Left hindlimb (tissue), 1 donor: ENCODE measurements at regions not wholly inside any gene's neighbourhood (a gene's known extent, or its start where the extent isn't known, plus 50 kb on each side); places are given as distances from the start of the nearest gene placed in this dataset.
A peak's percentile ranks its signal among the peaks of the same experiment; 100 is the strongest.

Source experiments
- DNase-seq: peaks from one replicate; pipeline ENCODE4 v3.0.0-alpha.2; 2018

DNA sequence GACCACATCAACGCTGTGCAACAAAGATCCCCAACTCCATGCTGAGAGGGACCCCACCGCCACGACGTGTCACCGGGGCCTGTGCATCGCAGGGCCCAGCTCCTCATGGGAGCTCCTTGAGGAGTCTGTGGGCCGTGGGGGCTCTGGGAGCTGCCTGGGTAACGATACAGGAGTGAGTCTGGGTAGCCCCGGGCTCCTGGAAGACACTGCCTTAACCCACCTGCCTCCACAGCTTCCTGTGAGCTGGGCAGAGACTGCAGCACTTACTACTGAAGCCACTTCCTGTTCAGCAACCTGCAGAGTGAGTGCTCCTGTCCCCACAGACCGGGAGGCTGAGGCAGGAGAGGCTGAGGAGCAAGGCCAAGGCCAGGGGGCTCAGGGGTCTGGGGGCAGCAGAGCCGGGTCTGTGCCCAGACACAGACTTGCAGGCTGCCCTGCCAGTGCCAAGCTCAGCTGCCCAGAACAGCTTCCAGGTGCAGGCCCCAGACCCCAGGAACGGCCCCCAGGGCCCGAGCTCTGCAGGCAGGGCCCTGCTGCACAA is 226.7 kb downstream of the BRD1 start:
- no peak for DNase-seq

DNA sequence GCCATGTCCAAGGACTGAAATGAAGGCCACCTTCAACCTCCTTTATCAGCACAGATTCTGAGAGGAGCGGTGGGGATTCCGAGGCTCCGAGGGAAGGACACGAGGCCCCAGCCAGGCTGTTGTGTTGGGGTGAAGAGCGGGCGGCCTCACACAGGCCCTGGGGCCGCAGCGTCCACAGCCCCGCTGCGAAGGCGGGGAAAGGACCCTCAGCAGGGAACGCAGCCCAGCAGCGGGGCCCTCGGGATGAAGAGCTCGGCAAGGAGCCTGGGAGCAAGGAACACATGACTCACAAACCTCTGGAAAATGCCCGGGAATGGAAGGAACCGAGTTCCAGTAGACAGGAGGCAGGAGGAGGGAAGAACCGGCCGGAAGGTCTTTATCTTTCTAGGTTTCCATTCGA is 227.2 kb downstream of the BRD1 start:
- DNase-seq = peak; percentile 31

DNA sequence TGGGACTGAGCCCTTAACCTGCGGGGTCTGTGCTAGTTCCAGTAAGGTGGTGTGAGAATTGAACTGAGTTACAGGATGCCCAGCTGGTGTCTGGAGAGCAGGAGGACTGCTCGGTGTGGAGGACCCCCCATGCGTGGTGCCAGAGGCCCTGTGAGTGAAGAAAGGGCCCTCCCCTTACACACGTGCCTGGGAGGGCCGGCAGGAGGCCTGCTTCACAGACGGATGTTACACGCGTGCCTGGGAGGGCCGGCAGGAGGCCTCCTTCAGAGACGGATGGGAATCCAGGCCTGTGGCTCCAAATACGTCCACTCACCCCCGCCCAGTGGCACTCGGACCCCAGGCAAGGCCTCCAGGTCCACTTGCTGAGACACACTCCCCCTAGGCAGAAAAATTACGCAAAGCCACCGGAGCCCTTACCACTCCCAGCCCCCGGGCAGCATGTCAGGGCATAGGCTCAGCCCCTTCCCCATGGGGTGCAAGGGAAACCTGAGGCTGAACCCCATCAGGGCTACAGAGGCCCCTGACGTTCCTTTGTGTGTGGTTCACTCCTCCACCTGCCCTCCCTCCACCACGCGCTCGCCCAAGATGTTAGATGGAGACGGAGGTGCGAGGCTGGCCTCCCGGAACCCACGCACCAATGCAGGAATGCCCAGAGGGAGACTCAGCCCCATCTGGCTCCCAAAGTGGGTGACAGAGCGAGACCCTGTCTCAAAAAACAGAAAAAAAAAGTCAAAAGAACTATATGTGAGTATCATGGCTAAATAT is 227.8 kb downstream of the BRD1 start:
- DNase-seq = peak; percentile 6

GRCh38 chr22:49599039-49599438 is 228.6 kb downstream of the BRD1 start:
- peak; percentile 12 for DNase-seq

DNA sequence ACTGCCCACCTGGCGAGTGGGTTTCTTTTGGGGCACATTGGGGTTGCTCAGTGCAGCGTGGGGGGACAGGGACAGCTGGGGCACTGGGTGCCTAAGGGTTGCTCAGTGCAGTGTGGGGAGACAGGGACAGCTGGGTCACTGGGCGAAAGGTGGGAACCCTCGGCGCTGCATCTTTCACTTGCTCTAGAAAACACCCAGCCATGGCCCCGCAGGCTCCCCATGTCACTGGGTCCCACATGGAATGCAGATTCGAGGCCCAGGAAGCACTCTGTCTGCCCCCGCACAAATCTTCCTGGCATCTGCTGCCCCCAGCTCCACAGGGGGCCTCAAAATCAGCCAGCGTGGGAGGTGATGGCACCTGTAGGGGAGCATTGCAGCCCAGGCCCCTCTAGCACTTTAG is 229.3 kb downstream of the BRD1 start:
- peak; percentile 10 for DNase-seq

DNA sequence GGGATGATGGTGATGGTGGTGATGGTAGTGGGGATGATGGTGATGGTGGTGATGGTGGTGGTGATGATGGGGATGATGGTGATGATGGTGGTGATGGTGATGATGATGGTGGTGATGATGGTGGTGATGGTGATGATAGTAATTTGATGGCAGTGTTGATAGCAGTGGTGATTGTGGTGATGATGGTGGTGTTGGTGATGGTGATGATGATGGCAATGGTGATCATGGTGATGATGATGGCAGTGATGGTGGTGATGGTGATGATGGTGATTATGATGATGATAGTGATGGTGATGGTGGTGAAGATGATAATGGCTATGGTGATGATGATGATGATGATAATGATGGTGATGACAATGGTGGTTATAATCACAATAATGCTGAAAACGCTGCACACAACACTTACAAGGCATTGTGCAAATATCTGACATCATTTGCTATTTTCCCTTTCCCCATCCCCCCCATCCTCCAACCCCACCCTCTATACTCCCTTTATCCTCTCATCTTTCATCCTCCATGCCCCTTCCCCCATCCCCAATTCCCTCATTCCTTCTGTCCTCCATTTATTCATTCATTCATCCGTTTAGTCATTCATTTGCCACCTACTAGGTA is 230.1 kb downstream of the BRD1 start:
- no peak for DNase-seq

DNA sequence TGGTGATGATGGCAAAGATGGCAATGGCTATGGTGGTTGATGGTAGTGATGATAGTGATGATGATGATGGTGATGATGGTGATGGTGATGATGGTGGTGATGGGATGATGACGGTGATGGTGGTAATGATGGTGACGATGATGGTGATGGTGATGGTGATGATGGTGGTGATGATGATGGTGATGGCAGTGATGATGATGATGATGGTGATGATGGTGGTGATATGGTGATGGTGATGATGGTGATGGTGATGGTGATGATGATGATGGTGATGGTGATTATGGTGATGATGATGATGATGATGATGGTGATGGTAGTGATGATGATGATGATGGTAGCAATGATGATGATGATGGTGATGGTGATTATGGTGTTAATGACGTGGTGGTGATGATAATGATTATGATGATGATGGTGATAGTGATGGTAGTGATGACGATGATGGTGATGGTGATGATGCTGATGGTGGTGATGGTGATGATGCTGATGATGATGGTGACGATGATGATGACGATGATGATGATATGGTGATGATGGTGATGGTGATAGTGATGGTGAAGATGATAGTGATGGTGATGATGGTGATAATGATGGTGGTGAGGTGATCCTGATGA is 232.1 kb downstream of the BRD1 start:
- no peak for DNase-seq

DNA sequence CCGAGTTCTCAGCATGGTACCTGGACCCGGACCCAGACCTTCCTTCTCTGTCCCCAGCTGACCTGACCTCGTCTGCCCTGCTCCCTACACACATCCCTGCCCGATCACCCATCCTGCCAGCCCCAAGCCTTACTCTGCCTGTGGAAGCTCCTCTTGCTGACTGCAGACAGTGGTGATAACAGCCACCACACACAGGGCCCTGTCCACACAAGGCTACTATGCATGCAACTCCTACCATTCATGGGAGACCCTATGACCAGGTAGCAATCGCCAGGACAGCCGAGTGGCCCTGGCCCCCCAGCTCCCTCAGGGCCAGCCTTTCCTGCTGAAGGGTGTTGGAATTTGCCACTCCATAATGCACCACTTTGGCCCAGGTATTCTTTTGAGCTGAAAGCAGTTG is 233.6 kb downstream of the BRD1 start:
- DNase-seq = no peak

- DNase-seq = no peak
These were observed 234.2 kb downstream of the BRD1 start for GRCh38 chr22:49593509-49593908.

DNA sequence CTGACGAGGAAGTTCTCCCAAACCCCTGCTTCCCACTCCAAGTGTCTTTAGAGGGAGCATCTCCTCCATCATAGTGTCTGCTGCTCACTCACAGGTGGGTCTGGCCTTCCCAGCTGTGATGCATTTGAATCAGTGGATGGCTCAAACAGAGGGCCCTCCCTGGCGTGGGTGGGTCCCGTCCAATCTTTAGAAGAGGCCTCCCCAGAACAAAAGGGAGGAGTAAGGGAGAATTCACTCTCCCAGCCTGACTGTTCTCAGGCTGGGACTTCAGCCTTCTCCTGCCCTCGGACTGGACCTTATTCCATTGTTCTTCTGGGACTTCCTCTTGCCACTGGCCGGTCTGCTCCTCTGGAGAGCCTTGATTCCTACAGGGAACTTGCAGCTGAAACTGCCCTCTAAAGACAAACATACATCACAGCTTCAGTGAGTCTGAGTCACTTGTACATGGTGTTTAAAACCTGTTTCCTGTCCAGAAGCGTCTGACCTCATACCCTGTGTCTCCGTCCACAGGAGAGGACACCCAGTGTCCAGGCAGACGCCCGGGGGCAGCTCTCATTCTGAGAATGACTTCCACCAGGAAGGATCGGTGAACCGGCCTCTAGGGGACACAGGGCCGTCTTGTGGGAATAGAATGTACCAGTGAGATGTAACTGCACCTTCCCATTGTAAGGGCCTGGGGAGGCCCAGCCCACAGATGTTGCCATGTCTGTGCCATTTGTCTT is 234.7 kb downstream of the BRD1 start:
- DNase-seq = no peak

- DNase-seq = no peak
These were observed 236.7 kb downstream of the BRD1 start for GRCh38 chr22:49590851-49591445.

GRCh38 chr22:49590381-49590780 is 237.3 kb downstream of the BRD1 start:
- DNase-seq = no peak

- no peak for DNase-seq
These were observed 237.9 kb downstream of the BRD1 start for GRCh38 chr22:49589811-49590210.

DNA sequence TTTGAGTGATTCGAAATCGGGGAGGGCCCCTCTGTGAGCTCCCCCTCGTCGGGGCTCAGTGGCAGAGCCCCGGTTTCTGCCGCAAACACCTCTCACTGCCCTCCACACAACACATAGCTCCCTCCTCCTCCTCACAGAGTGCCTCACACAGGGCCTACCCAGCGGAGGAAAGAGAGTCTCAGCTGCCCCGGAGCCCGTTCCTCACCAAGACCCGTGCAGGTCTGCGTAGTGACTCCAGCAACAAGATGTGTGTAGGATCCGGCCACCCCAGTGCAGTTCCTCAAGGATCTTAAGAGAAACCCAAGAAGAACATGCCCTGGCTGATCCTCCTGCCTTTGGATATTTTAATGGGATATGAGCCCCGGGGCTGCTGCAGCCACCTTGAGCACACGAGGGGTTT is 238.4 kb downstream of the BRD1 start:
- DNase-seq = no peak

DNA sequence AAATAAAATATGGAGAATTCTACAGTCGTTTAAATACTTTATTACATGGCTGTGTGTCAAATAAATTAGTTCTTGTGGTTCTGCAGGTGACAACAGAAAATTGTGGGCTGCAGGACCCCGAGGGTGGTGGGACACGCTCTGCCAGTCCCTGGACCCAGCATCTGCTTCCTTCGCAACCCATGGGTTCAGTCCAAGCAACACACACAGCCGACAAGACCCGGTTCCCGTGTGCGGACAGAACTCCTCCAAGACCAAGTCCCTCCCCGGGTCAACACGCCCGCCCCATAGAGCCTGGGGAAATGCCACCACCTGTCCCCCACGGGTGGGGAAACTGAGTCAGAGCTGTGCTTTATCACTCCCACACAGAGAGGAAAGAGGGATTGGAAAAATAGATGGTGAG is 238.9 kb downstream of the BRD1 start:
- DNase-seq = no peak

DNA sequence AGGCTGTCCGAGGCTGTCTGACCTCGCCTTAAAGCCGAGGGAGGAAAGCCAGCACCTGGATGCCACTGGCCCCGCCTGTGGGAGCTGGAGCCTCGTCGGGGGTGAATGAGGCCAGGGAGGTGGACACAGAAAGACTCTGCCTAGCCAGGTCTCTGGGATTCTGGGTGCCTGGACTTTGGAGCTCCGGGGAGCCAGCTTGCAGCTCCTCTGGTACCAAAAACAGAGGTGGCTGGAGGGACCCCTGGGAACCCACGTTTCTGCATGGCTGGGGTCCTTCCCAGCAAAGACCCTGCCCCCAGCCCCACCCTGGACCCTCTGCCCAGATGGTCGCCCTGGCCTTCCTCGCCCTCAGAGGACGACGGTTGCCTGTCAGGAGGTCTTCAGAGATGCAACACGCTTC is 239.7 kb downstream of the BRD1 start:
- DNase-seq = peak; percentile 9

DNA sequence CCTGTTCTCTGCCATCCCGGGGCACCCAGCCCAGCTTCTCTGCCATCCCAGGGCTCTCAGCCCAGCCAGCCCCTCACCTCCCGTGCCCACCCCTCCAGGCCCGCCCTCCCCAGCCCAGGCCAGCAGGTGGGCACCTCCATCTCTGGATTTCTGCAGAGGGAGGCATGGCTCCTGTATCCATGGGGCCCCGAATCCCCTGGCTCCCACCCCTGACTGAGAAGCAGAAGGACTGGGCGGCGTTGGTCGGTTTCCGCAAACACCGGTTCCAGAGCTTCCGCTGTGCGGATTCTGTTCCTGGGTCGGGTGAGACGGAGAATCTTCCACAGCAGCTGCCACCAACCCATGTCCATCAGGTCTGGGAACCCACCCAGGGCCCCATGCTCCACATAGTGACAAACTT is 240.3 kb downstream of the BRD1 start:
- no peak for DNase-seq

DNA sequence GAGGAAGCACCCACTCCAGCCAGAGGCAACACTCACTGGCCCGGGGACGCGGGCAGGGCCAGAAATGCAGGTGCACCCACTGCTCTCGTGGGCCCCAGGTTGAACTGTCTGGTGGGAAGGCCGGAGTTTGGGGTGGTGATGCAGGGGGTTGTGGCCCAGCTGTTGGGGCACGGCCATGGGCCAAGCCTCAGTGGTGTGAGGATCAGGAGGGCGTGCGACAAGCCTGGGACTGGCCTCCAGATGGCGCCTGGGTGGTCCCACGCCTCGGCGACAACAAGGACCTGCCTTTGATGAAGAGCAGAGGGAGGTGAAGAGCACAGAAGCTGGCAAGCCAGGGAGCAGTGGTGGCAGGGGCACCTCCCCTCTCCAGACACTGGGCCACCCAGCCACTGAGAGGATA is 240.8 kb downstream of the BRD1 start:
- peak; percentile 16 for DNase-seq

DNA sequence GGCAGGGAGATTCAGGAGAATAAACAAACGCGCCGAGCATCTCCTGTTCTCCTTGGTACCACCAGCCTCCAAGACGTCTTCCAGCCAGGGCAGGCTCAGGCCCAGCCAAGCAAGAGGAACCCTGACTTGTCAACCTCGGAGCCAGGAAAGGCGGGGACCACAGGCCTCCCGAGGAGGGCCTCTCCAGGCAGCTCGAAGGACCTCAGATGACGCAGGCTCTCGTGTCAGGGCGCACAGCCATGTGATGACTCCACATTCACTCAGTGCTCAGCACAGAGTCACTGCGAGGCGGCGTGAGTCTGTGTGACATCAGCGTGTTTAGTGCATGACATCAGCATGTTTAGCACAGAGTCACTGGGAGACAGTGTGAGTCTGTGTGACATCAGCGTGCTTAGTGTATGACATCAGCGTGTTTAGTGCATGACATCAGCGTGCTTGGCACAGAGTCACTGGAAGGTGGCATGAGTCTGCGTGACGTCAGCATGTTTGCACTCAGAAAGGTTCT is 241.4 kb downstream of the BRD1 start:
- DNase-seq = peak; percentile 12

GRCh38 chr22:49585461-49586243 is 242.0 kb downstream of the BRD1 start:
- DNase-seq = peak; percentile 3

- DNase-seq = peak; percentile 13
These were observed 243.7 kb downstream of the BRD1 start for GRCh38 chr22:49583886-49584505.
